Upper lobe of left lung (tissue), 6 donors: ENCODE measurements at regions not wholly inside any gene's neighbourhood (a gene's known extent, or its start where the extent isn't known, plus 50 kb on each side); places are given as distances from the start of the nearest gene placed in this dataset.

ENCODE experiments used
- ATAC-seq, 2 donors: fragments of 200-7000 bp; cut with Tn5 transposase; one replicate each; pipeline ENCODE4 v1.9.1; 2022; ENCODE audit warnings: mild to moderate bottlenecking in 2 of 2, moderate library complexity in 2 of 2; ENCODE audit not compliant: low FRiP score in 2 of 2
- DNase-seq, 2 donors: peaks; one replicate each; pipeline ENCODE4 v3.0.0-alpha.2; 2019 to 2020
- H3K27ac ChIP-seq, 4 donors: fragments of 200-600 bp; sonication (generic); one replicate each; pipeline ENCODE4 v1.5.1; 2016 to 2019
- H3K27me3 ChIP-seq, 4 donors: fragments of 200-600 bp; sonication (generic); one replicate each; pipeline ENCODE4 v1.5.1; 2017 to 2019
- H3K36me3 ChIP-seq, 4 donors: fragments of 200-600 bp; sonication (generic); one replicate each; pipeline ENCODE4 v1.5.1; 2016 to 2019
- H3K4me1 ChIP-seq, 4 donors: fragments of 200-600 bp; sonication (generic); one replicate each; pipeline ENCODE4 v1.5.1; 2018 to 2019
- H3K4me3 ChIP-seq, 4 donors: fragments of 200-600 bp; sonication (generic); one replicate each; pipeline ENCODE4 v1.5.1; 2017 to 2019; ENCODE audit warnings: mild to moderate bottlenecking in 2 of 4, moderate library complexity in 1 of 4
- H3K9me3 ChIP-seq, 4 donors: fragments of 200-600 bp; sonication (generic); one replicate each; pipeline ENCODE4 v1.5.1; 2018 to 2019
- CTCF ChIP-seq, 6 experiments: fragments of 450-650 bp in 4 of 6; fragments of 200-600 bp in 2 of 6; sonication (generic) in 2 of 6; IDR thresholded peaks; one replicate each; pipeline ENCODE4 v1.5.1; 2016 to 2019; ENCODE audit warnings: antibody characterized with exemption in 6 of 6
- EP300 ChIP-seq, 4 donors: sonication (generic); formaldehyde crosslinking; IDR thresholded peaks; one replicate each; pipeline ENCODE4 v1.5.1; 2017; ENCODE audit warnings: antibody characterized with exemption in 4 of 4, control low read depth in 2 of 4
- POLR2A ChIP-seq, 4 donors: fragments of 450-650 bp; IDR thresholded peaks; one replicate each; pipeline ENCODE4 v1.5.1; 2016 to 2017; ENCODE audit warnings: antibody characterized with exemption in 4 of 4, mild to moderate bottlenecking in 2 of 4
- POLR2AphosphoS5 ChIP-seq, 2 donors: sonication (generic); formaldehyde crosslinking; IDR thresholded peaks; one replicate each; pipeline ENCODE4 v1.5.1; 2017; ENCODE audit warnings: antibody characterized with exemption in 2 of 2
- WGBS, 2 donors: methylation state at CpG; one replicate each; pipeline ENCODE4 v1.1.5; 2017 to 2018; 5-methylcytosine and 5-hydroxymethylcytosine counted together
- donor health status: DM: no; HTN: no; CAD: no; lungs with moderate emphysema.
- donor health status: DM: no; HTN: yes; CAD: no; lungs with severe emphysema.

GRCh38 chr15:95175914-95176658 lies 944.7 kb downstream of the MCTP2 start:
- TF ChIP-seq CTCF (IDR thresholded peaks at IDR 0.05) = no peak
- no peak for TF ChIP-seq POLR2A (IDR thresholded peaks at IDR 0.05)
- TF ChIP-seq EP300 (IDR thresholded peaks at IDR 0.05) = no peak
- TF ChIP-seq POLR2AphosphoS5 (IDR thresholded peaks at IDR 0.05) = no peak

GRCh38 chr15:95176794-95177577 lies 945.6 kb downstream of the MCTP2 start:
- 78 to 80% methylated on average over 6 of the region's 6 CpGs for WGBS, 2 donors
- no peaks in the 10 kb centered on the region for H3K9me3 ChIP-seq
- H3K4me3 ChIP-seq = no peak overlapping the region
- H3K27me3 ChIP-seq = no peaks in the 10 kb centered on the region
- DNase-seq = no peak
- no peak overlapping the region for H3K27ac ChIP-seq
- TF ChIP-seq POLR2AphosphoS5 (IDR thresholded peaks at IDR 0.05) (no peak), CTCF (IDR thresholded peaks at IDR 0.05) (no peak), POLR2A (IDR thresholded peaks at IDR 0.05) (no peak), EP300 (IDR thresholded peaks at IDR 0.05) (no peak)
- no peaks in the 10 kb centered on the region for H3K36me3 ChIP-seq
- no peaks in the 10 kb centered on the region for H3K4me1 ChIP-seq
- no peak for ATAC-seq

More at GRCh38 chr15:95175914-95176658, 944.7 kb downstream of the MCTP2 start:
- DNase-seq (no peak), ATAC-seq (no peak)
- WGBS, 2 donors = 71 to 73% methylated on average over 3 of the region's 3 CpGs
- no peaks in the 10 kb centered on the region for H3K4me1 ChIP-seq
- H3K27me3 ChIP-seq = no peaks in the 10 kb centered on the region
- H3K36me3 ChIP-seq = no peaks in the 10 kb centered on the region
- H3K9me3 ChIP-seq = no peaks in the 10 kb centered on the region
- H3K27ac ChIP-seq = no peak overlapping the region
- no peak overlapping the region for H3K4me3 ChIP-seq

- H3K9me3 ChIP-seq = no peaks in the 10 kb centered on the region
- H3K4me1 ChIP-seq = no peaks in the 10 kb centered on the region
- no peak overlapping the region for H3K4me3 ChIP-seq
- ATAC-seq (no peak), DNase-seq (no peak)
- H3K27ac ChIP-seq = no peak overlapping the region
- TF ChIP-seq POLR2A (IDR thresholded peaks at IDR 0.05) (no peak), CTCF (IDR thresholded peaks at IDR 0.05) (no peak), POLR2AphosphoS5 (IDR thresholded peaks at IDR 0.05) (no peak), EP300 (IDR thresholded peaks at IDR 0.05) (no peak)
- no peaks in the 10 kb centered on the region for H3K27me3 ChIP-seq
- H3K36me3 ChIP-seq = no peaks in the 10 kb centered on the region
Measured at GRCh38 chr15:95180530-95180929, 949.2 kb downstream of the MCTP2 start.

DNA sequence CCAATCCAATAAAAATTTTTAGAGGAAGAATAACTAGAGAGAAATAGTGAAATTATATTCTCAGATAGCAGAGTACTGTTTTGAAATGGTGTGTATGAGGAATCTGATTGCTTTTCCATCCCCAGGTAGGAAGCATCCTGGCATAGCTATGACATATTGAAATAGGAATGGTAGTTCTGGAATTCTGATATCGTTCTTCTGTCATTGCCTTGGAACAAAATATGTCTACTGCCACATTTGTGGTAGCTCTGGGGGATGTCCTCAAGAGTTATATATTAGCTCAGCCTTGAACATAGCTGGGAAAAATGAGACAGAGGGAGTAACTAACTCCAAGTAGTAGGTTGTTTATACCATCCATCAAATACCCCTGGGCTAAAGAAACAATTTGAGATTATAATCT lies 950.7 kb downstream of the MCTP2 start:
- 85 to 87% methylated on average over 1 of the region's 1 CpG for WGBS, 2 donors

More for the DNA sequence above, 950.7 kb downstream of the MCTP2 start:
- no peak overlapping the region for H3K4me3 ChIP-seq
- TF ChIP-seq POLR2AphosphoS5 (IDR thresholded peaks at IDR 0.05) (no peak), CTCF (IDR thresholded peaks at IDR 0.05) (no peak), EP300 (IDR thresholded peaks at IDR 0.05) (no peak), POLR2A (IDR thresholded peaks at IDR 0.05) (no peak)
- no peak overlapping the region for H3K27ac ChIP-seq
- H3K4me1 ChIP-seq = no peaks in the 10 kb centered on the region
- H3K36me3 ChIP-seq = no peaks in the 10 kb centered on the region
- H3K27me3 ChIP-seq = no peaks in the 10 kb centered on the region
- ATAC-seq = no peak
- no peak for DNase-seq
- no peaks in the 10 kb centered on the region for H3K9me3 ChIP-seq
